ENCODE measurements at regions not wholly inside any gene's neighbourhood (a gene's known extent, or its start where the extent isn't known, plus 50 kb on each side); places are given as distances from the start of the nearest gene placed in this dataset.

DNA sequence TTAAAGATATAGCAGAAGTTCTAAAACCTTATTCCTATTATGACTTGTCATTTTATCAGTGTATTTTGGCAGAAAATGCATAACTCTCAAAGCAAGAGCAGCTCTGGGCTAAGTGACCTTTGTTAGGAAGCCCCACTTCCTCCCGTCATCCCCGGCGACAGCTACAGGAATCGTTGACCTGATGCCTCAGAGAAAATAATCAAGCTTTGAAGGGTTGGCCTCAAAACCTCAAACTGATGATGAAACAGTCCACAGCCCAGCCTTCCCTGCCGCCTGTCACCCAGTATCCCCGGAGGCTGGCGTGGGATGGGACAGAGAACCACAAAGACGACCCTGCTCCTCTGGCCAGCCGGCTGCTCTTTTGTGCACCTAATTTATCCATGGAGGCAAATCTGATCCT lies 65.3 kb downstream of the KCNF1 start:
- Histone ChIP-seq H3K4me3 (replicated peaks; ENCODE audit: low read depth, low read length) (no peak overlapping the region), H3K36me3 (ENCODE audit: control insufficient read depth, insufficient read depth, low read length) (no peaks in the 10 kb centered on the region), H3K27me3 (replicated peaks; ENCODE audit: control insufficient read depth, insufficient read depth, low read length) (no peaks in the 10 kb centered on the region; the same call in 1 of the 2 replicates)
- no peak for TF ChIP-seq CTCF (IDR thresholded peaks at IDR 0.05; ENCODE audit: insufficient read depth, low read length, poor library complexity, severe bottlenecking)
- DNase-seq (ENCODE audit: extremely low read depth, insufficient read length), result no peak

GRCh38 chr2:10977621-10978020 lies 65.9 kb downstream of the KCNF1 start:
- H3K4me3 ChIP-seq (replicated peaks; ENCODE audit: low read depth, low read length), result no peak overlapping the region
- no peaks in the 10 kb centered on the region; the same call in 1 of the 2 replicates for H3K27me3 ChIP-seq (replicated peaks; ENCODE audit: control insufficient read depth, insufficient read depth, low read length)
- no peaks in the 10 kb centered on the region for H3K36me3 ChIP-seq (ENCODE audit: control insufficient read depth, insufficient read depth, low read length)
- DNase-seq (ENCODE audit: extremely low read depth, insufficient read length), result no peak
- no peak for TF ChIP-seq CTCF (IDR thresholded peaks at IDR 0.05; ENCODE audit: insufficient read depth, low read length, poor library complexity, severe bottlenecking)

DNA sequence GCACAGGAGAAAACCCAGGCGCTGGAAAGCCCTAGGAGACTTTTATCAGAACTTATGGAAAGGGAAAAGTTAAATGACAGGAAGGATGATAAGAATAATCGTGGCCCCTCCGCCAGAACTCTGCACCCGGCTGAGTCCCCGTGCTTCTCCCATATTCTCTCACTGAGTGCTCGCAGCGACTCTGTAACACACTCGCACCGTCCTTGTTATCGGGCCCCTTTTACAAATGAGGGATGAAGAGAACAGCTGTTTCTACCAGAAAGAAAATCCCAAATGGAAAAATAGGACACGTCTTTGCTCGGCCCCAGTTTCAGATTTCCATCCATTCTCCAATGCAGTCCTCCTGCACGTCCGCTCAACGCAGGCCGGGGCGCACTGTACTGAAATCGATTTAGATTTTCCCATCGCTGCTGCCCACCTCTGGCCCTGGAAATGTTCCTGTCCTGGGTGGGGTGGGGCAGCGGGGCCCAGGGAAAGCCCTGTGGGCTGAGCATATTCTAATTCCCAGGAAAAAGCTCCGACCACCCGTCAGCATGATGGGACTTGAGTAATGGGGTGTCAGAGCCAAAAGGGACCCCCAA lies 66.4 kb downstream of the KCNF1 start:
- no peaks in the 10 kb centered on the region for H3K36me3 ChIP-seq (ENCODE audit: control insufficient read depth, insufficient read depth, low read length)
- no peak overlapping the region for H3K4me3 ChIP-seq (replicated peaks; ENCODE audit: low read depth, low read length)
- TF ChIP-seq CTCF (IDR thresholded peaks at IDR 0.05; ENCODE audit: insufficient read depth, low read length, poor library complexity, severe bottlenecking), result no peak
- no peaks in the 10 kb centered on the region; the same call in 1 of the 2 replicates for H3K27me3 ChIP-seq (replicated peaks; ENCODE audit: control insufficient read depth, insufficient read depth, low read length)
- DNase-seq (ENCODE audit: extremely low read depth, insufficient read length), result no peak

DNA sequence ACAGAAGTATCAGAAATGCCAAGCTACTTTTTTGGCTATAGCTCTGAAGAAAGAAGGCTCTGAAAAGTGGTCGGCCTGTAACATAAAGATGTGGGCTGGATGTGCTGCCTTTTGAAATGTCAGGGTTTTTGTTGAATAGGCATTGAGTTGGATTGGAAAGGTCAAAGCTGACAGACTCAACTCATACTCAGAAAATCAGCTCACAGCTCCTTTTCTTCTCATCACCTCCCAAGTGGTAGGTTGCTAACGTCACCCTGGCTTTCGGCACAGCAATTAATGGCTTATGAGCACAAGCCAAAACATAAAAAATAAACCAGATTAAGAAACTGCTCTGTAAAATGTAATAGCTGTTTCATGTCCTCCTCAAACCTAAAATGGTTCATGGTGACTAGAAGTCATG lies 68.3 kb downstream of the KCNF1 start:
- Histone ChIP-seq H3K27me3 (replicated peaks; ENCODE audit: control insufficient read depth, insufficient read depth, low read length) (no peaks in the 10 kb centered on the region; the same call in 1 of the 2 replicates), H3K36me3 (ENCODE audit: control insufficient read depth, insufficient read depth, low read length) (no peaks in the 10 kb centered on the region), H3K4me3 (replicated peaks; ENCODE audit: low read depth, low read length) (no peak overlapping the region)
- TF ChIP-seq CTCF (IDR thresholded peaks at IDR 0.05; ENCODE audit: insufficient read depth, low read length, poor library complexity, severe bottlenecking), result no peak
- no peak for DNase-seq (ENCODE audit: extremely low read depth, insufficient read length)

DNA sequence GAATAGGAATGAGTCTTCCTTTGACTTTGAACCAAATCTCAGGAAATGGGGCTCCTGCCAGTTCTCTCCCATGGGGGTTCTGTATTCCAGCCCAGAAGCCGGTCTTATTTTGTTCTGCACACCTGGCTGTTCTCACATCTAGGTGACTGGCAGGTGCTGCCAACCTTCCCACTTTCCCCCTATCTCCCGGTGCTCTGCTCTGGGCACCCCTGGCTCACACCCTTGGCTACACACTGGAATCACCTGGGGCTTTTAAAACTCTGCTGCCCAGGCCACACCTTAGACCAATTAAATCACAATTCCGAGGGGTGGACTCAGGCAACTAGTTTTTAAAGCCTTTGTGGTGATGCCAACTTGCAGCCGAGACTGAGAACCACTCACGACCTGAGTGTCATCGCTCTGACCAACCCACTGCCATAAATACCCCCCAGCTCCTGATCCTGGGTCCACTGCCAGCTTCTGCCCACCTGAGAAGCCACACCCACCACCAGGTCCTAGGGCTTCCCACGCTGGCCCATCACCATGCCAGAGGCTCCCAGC lies 69.2 kb downstream of the KCNF1 start:
- no peak for DNase-seq (ENCODE audit: extremely low read depth, insufficient read length)
- H3K27me3 ChIP-seq (replicated peaks; ENCODE audit: control insufficient read depth, insufficient read depth, low read length), result no peaks in the 10 kb centered on the region; the same call in 1 of the 2 replicates
- no peak for TF ChIP-seq CTCF (IDR thresholded peaks at IDR 0.05; ENCODE audit: insufficient read depth, low read length, poor library complexity, severe bottlenecking)

More for the DNA sequence above, 69.2 kb downstream of the KCNF1 start:
- H3K36me3 ChIP-seq (ENCODE audit: control insufficient read depth, insufficient read depth, low read length), result no peaks in the 10 kb centered on the region
- no peak overlapping the region for H3K4me3 ChIP-seq (replicated peaks; ENCODE audit: low read depth, low read length)
